Esophagus squamous epithelium (tissue), 4 donors: ENCODE measurements at regions not wholly inside any gene's neighbourhood (a gene's known extent, or its start where the extent isn't known, plus 50 kb on each side); places are given as distances from the start of the nearest gene placed in this dataset.

Source experiments
- CTCF ChIP-seq, 6 experiments: fragments of 450-650 bp in 4 of 6; fragments of 200-600 bp in 2 of 6; sonication (generic) in 2 of 6; IDR thresholded peaks; one replicate each; pipeline ENCODE4 v1.5.1; 2016 to 2019; ENCODE audit warnings: antibody characterized with exemption in 6 of 6, mild to moderate bottlenecking in 4 of 6, moderate library complexity in 4 of 6
- POLR2A ChIP-seq, 4 donors: fragments of 450-650 bp; IDR thresholded peaks; one replicate each; pipeline ENCODE4 v1.6.1; 2017; ENCODE audit warnings: antibody characterized with exemption in 4 of 4, mild to moderate bottlenecking in 4 of 4, moderate library complexity in 3 of 4

GRCh38 chr7:153396475-153396874, 636.9 kb downstream of the ACTR3B start:
- no peak for TF ChIP-seq CTCF (IDR thresholded peaks at IDR 0.05)
- no peak for TF ChIP-seq POLR2A (IDR thresholded peaks at IDR 0.05)
